Stimulated activated CD4-positive, alpha-beta T cell treated with anti-CD3 and anti-CD28 coated beads, Interleukin-1b, Interleukin-23, amount 100 ng/mL, for 4 hours (primary cell): ENCODE measurements at regions not wholly inside any gene's neighbourhood (a gene's known extent, or its start where the extent isn't known, plus 50 kb on each side); places are given as distances from the start of the nearest gene placed in this dataset.

ENCODE experiments used
- DNase-seq, 2 donors: peaks; one replicate each; pipeline ENCODE4 v3.0.0-alpha.2; 2020; ENCODE audit warnings: low read depth in 2 of 2

GRCh38 chr7:94054130-94054529 lies 50.0 kb upstream of the BET1 start:
- no peak for DNase-seq

GRCh38 chr7:94055963-94056362 lies 51.8 kb upstream of the BET1 start:
- no peak for DNase-seq

GRCh38 chr7:94056796-94057207 lies 52.6 kb upstream of the BET1 start:
- DNase-seq: no peak

DNA sequence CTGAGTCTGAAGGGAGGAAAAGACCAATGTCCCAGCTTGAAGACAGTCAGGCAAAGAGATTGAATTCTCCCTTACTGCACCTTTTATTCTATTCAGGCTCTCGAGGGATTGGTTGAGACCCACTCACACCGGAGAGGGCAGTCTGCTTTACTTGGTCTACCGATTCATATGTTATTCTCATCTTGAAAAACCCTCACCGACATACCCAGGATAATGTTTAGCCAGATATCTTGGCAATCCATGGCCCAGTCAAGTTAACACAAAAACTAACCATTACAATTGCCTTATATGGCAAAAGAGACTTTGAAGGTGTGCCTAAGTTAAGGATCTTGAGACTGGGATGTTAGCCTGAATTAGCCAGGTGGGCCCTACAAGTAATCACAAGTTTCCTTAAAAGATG lies 53.8 kb upstream of the BET1 start:
- DNase-seq: no peak

- DNase-seq: no peak
Observed at GRCh38 chr7:94059746-94060145, 55.6 kb upstream of the BET1 start.

DNA sequence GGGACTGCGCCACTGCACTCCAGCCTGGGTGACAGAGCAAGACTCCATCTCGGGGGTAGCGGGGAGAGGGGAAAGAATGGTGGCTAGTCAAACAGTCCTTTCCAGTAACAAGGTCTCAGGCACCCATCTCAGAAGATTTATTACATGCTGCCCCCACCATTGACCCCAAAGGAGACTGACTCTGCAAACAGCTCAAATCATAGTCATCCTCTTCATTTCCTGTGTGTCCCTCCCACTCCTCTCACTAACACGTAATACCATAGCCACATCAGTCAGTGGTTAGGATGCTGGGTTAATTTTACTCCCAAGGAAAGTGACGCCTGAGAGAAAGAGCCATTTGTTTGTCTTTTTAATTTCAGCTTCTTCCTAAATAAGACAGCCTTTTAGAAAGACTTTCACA lies 56.6 kb upstream of the BET1 start:
- no peak for DNase-seq

- DNase-seq: no peak
Observed at GRCh38 chr7:94061326-94061725, 57.2 kb upstream of the BET1 start.

- no peak for DNase-seq
Observed at GRCh38 chr7:94062372-94062771, 58.2 kb upstream of the BET1 start.

- DNase-seq: no peak
Observed at GRCh38 chr7:94064541-94065191, 60.5 kb upstream of the BET1 start.

DNA sequence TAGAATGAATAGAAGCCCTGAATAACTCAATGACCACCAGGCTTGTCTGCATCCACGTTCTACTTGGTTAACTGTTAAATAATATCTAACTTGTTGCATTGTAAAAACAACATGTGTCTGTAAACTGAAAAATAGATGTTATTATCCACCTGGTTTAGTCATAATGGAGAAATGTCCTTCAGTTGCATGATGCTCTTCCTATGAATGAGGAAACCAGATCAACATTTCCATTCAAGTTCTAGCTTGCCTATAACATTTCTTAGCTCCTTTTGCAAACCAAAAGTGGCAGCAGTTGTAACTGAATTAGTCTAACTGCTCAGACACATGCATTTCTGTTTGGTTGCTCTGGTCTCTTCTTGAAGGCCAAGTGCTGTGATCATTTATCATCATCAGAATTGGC lies 62.9 kb upstream of the BET1 start:
- no peak for DNase-seq

DNA sequence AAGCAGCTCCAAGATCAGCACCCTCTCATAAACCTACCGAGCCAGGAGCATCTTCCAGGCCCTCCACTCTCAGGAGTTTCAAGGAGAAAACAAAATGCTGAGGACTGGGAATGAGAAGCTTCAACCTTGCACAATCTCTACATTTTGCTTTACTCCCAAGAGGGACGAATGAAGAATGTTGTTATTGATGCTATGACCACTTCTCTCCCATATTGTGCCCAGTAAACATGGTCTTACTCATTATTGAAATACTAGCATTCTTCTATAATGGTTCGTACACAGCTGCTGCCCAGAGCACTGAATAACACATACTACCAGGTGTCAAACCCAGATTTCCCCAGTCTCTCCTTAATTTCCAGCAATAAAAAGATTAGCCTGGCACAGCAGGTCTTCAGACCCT lies 63.4 kb upstream of the BET1 start:
- no peak for DNase-seq

DNA sequence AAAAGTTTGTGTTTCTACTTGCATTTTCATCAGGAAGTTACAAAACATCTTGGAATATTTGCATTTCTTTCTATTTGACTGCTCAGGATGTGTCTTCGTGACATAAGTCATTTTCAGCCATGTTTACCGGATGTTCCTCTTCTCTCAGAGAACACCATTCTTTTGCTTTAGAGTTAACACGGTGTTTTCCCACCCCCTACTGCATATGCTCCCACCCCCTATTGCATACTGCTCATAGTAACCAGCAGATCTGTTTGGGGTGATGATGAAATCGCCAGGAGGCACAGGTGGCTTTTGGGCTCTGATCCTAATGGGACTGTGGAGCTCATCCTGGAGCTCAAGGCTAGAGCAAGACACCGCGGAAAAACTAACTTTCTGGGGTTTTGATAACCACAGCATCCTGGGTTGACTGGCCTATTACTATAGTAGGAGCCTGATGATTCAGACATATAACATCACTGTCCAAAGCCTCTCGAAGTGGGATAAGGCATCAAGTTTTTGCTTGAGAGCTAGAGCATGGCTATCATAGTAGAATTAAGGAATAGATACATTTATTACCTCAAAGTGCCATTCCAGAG lies 65.1 kb upstream of the BET1 start:
- no peak for DNase-seq

DNA sequence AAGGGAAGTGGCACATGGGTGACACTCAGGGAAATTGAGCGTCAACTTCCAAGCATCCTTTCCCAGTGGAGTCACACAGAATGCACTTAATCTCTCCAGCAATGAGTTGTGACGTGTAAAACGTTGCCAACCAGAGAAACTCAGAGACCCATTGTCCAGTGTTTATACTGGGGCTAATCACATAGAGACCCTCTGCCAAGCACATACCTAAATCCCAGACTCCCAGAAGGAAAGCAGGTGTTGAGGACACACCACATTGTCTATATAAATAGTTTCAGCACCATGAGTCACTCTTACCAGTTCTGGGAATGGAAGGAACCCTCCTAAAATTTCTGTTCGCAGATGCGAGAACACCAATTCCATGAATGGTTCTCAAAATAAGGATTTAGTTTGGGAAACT lies 76.4 kb upstream of the BET1 start:
- DNase-seq: no peak

DNA sequence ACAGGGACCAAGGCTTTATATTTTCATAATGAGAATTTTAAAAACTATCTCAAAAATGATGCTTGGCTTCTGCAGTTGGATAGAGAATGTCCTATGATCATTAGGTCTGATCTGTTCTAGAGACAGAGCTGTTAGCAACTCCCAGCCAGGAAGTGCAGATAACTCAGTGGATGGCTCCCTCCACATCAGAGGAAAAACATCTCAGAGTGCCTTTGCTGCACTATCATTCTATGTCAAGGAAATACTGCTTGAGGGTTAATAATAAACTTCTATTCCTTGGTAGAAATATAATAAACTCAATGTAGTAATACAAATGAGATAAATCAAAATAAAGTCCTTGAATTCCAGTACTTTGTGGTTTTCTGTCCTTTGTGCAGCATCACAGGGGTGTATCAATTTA lies 78.0 kb upstream of the BET1 start:
- no peak for DNase-seq

GRCh38 chr7:94087664-94088352 lies 83.7 kb upstream of the BET1 start:
- DNase-seq: peak in 1 of 2 donors; percentile 34

DNA sequence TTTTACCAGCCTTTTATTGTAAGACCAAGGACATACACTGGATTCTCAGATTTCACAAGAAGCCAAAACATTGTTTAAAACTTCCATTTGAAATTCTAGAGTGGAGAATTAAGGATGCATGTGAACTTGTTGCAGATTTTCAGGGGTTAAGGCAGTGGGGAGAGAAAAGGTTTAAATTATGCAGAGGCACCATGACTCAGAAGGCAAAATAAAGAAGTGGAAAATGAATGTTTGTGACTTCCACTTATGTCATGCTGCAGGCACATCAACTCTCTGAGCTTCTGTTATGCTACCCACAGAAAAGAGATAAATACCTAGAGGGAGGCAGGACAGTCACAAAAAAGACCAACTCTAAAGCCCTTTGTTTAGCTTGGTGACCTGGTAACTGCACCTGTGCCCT lies 84.4 kb upstream of the BET1 start:
- DNase-seq: no peak

GRCh38 chr7:94089806-94090205 lies 85.7 kb upstream of the BET1 start:
- no peak for DNase-seq

- no peak for DNase-seq
Observed at GRCh38 chr7:94092980-94093379, 88.8 kb upstream of the BET1 start.

GRCh38 chr7:94094298-94094697 lies 90.1 kb upstream of the BET1 start:
- no peak for DNase-seq

DNA sequence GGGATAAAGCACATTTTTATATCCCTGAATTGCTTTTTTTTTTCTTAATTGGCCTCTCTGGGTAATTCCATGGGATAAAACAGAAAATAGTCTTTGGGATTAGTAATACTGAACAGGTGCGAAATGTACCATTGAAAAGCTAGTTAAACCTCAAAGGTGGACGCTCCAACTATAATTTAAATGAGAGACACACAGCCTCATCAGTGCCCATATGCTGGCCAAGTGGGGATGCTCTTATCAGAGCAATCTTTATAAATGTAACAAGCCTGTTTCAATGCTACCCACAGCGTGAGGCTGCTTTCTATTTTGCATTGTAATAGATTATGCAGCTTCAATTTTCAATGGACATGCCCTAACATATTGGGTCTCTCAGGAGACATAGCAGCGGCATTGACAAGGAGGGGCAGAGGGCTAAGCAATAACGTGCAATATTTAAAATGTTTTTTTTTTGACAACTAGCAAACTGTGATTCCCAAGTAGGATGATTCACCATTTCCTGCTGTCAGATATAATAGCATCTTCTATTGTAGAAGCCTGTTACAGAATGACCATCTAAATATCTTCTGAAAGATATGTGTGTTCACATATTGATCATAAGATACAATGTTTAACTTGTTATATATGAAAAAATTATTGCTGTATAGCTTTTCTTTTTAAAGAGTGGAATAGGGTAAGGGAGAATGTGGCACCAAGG lies 91.3 kb upstream of the BET1 start:
- DNase-seq: no peak

GRCh38 chr7:94099679-94100078 lies 95.5 kb upstream of the BET1 start:
- DNase-seq: no peak

GRCh38 chr7:94100723-94101345 lies 96.7 kb upstream of the BET1 start:
- DNase-seq: no peak
